C4-2B (cell line): ENCODE measurements at regions not wholly inside any gene's neighbourhood (a gene's known extent, or its start where the extent isn't known, plus 50 kb on each side); places are given as distances from the start of the nearest gene placed in this dataset.

Experiments used
- ZFX ChIP-seq: fragments of 450-650 bp; IDR thresholded peaks from 2 replicates; pipeline ENCODE4 v1.6.1; 2017
- TF ChIP-seq, protein P1 (sequence below): fragments of 450-650 bp; conservative IDR thresholded peaks from 2 replicates; pipeline ENCODE4 v1.5.1; 2017; ENCODE audit warnings: mild to moderate bottlenecking

DNA sequence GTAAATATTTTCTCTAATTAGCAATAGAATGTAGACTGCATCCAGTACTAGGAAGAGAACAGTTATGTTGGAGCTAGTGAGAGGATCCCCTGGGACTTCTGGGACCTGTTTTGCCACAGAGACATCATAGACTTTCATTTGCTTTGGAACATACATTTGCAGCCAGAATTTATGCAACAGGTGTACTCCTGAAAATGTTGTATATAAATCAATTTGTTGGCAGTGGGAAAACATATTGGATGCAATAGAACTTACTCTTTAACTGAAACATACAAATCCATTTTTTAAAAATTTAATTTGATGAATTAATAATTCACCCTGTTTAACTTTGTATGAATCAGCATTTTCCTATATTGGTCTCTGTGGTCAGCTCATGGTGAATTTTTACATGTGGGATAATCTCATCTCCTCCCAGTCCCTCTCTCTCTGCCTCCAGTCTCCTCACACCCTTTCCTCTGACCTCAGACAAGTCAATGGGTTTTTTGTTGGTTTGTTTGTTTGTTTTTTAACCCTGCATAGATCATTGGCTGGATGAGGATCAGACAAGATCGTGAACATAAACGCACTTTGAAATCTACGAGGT lies 263.0 kb downstream of the LPIN1 start:
- TF ChIP-seq, protein P1, sequence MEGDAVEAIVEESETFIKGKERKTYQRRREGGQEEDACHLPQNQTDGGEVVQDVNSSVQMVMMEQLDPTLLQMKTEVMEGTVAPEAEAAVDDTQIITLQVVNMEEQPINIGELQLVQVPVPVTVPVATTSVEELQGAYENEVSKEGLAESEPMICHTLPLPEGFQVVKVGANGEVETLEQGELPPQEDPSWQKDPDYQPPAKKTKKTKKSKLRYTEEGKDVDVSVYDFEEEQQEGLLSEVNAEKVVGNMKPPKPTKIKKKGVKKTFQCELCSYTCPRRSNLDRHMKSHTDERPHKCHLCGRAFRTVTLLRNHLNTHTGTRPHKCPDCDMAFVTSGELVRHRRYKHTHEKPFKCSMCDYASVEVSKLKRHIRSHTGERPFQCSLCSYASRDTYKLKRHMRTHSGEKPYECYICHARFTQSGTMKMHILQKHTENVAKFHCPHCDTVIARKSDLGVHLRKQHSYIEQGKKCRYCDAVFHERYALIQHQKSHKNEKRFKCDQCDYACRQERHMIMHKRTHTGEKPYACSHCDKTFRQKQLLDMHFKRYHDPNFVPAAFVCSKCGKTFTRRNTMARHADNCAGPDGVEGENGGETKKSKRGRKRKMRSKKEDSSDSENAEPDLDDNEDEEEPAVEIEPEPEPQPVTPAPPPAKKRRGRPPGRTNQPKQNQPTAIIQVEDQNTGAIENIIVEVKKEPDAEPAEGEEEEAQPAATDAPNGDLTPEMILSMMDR, result no peak
- no peak for TF ChIP-seq ZFX
